ENCODE measurements at regions not wholly inside any gene's neighbourhood (a gene's known extent, or its start where the extent isn't known, plus 50 kb on each side); places are given as distances from the start of the nearest gene placed in this dataset.

- no peak overlapping the region for H3K4me3 ChIP-seq (ENCODE audit: low read depth, low read length)
- TF ChIP-seq CTCF (IDR thresholded peaks at IDR 0.05; ENCODE audit: low read depth, low read length) = no peak
Observed at GRCh38 chr2:53006980-53007379, 760.6 kb upstream of the CHAC2 start.

- no peak overlapping the region for H3K4me3 ChIP-seq (ENCODE audit: low read depth, low read length)
- no peak for TF ChIP-seq CTCF (IDR thresholded peaks at IDR 0.05; ENCODE audit: low read depth, low read length)
Observed at GRCh38 chr2:53004413-53004812, 763.2 kb upstream of the CHAC2 start.

- TF ChIP-seq CTCF (IDR thresholded peaks at IDR 0.05; ENCODE audit: low read depth, low read length) = no peak
- H3K4me3 ChIP-seq (ENCODE audit: low read depth, low read length) = no peak overlapping the region
Observed at GRCh38 chr2:52995424-52995823, 772.2 kb upstream of the CHAC2 start.

- TF ChIP-seq CTCF (IDR thresholded peaks at IDR 0.05; ENCODE audit: low read depth, low read length) = peak; percentile 21; the same call in 1 of the 2 replicates
- H3K4me3 ChIP-seq (ENCODE audit: low read depth, low read length) = no peak overlapping the region
Observed at GRCh38 chr2:52976143-52976949, 791.3 kb upstream of the CHAC2 start.

GRCh38 chr2:52974127-52974526, 793.5 kb upstream of the CHAC2 start:
- no peak for TF ChIP-seq CTCF (IDR thresholded peaks at IDR 0.05; ENCODE audit: low read depth, low read length)
- no peak overlapping the region for H3K4me3 ChIP-seq (ENCODE audit: low read depth, low read length)

GRCh38 chr2:52970642-52971041, 797.0 kb upstream of the CHAC2 start:
- TF ChIP-seq CTCF (IDR thresholded peaks at IDR 0.05; ENCODE audit: low read depth, low read length) = no peak
- H3K4me3 ChIP-seq (ENCODE audit: low read depth, low read length) = no peak overlapping the region

- TF ChIP-seq CTCF (IDR thresholded peaks at IDR 0.05; ENCODE audit: low read depth, low read length) = no peak
- H3K4me3 ChIP-seq (ENCODE audit: low read depth, low read length) = no peak overlapping the region
Observed at GRCh38 chr2:52968043-52968442, 799.6 kb upstream of the CHAC2 start.
